ENCODE measurements at regions not wholly inside any gene's neighbourhood (a gene's known extent, or its start where the extent isn't known, plus 50 kb on each side); places are given as distances from the start of the nearest gene placed in this dataset.

- no peak for DNase-seq (ENCODE audit: low read depth)
These were observed 292.9 kb upstream of the AMELY start for GRCh38 chrY:7204456-7204855.

DNA sequence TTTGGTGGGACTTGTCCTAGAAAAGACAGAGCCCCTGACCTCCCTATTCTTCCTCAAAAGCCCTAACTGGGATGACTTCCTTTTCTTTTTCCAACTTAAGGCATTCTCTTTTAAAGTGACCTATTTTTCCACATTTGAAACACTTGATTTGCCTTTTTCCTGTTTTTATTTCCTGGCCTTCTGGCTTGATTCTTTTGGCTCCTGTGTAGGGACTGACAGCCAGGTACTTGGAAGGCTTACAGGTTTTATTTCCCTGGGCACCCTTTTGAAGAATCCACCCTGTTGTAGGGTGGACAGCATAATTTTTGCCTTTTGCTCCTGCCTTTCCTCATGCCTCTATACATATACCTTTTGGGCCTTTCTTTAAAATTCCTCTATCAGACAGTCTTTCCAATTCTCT, 271.0 kb upstream of the AMELY start:
- DNase-seq (ENCODE audit: low read depth), result no peak

- no peak for DNase-seq (ENCODE audit: low read depth)
These were observed 266.1 kb upstream of the AMELY start for GRCh38 chrY:7177631-7178030.

GRCh38 chrY:7169475-7169874, 257.9 kb upstream of the AMELY start:
- DNase-seq (ENCODE audit: low read depth), result no peak

- no peak for DNase-seq (ENCODE audit: low read depth)
These were observed 229.9 kb upstream of the AMELY start for GRCh38 chrY:7141477-7141876.
